ENCODE measurements at regions not wholly inside any gene's neighbourhood (a gene's known extent, or its start where the extent isn't known, plus 50 kb on each side); places are given as distances from the start of the nearest gene placed in this dataset.
"Not testable (repeated sequence)": the region's sequence is repeated elsewhere in the genome, so short reads cannot be mapped to it uniquely, and the experiment has no call there.

DNA sequence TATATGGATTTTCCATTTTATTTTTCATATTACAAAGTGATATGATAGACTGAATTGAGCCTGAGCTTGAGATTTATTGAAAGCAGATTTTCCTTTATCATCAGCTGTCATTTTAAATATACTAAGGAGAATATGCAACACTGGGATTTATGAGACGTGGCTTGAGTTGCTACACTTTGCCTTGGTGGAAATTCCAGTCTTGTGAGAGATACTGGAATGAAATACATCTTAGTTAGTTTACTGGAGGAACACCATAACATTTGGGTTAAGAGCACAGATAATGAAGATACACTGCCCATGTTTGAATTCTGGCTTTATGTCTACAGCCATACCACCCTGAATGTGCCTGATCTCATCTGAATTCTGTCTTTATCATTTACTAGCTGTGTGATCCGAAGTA is 86.5 kb upstream of the IFNGR1 start:
- DNase-seq = no peak

GRCh38 chr6:137304020-137304780 is 85.0 kb upstream of the IFNGR1 start:
- DNase-seq = no peak

DNA sequence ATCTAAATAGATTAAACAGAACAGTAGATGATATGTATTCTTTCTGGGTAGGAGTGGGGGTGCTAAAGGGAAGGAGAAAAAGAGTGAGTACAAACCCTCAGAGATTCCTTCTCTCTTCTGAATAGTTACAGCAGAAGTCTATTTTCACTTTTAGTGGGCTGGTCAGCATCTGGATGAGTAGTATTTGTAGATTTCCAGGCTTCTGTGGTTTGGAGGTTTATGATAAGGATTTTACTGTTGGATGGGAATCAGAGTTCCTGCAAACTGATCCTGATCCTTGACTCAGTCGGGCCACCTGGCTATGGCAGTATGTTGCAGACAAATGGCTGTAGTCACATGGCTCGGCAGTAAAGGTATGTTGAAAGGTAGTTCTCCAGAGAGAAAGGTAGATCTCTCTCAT is 84.3 kb upstream of the IFNGR1 start:
- DNase-seq = no peak

GRCh38 chr6:137299681-137300080 is 80.5 kb upstream of the IFNGR1 start:
- no peak for DNase-seq

GRCh38 chr6:137297887-137298286 is 78.7 kb upstream of the IFNGR1 start:
- DNase-seq = no peak

DNA sequence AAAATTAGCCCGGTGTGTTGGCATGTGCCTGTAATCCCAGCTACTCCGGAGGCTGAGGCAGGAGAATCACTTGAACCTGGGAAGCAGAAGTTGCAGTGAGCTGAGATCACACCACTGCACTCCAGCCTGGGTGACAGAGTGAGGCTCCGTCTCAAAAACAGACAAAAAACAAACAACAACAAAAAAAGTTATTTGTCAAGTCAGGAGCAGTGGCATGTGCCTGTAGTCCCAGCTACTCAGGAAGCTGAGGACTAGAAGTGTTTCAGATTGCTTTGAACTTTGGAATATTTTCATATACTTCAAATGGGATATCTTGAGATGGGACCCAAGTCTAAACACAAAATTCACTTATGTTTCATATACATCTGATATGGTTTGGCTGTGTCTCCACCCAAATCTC is 73.1 kb upstream of the IFNGR1 start:
- not testable (repeated sequence) for DNase-seq

- no peak for DNase-seq
Measured at GRCh38 chr6:137291441-137291840, 72.3 kb upstream of the IFNGR1 start.

DNA sequence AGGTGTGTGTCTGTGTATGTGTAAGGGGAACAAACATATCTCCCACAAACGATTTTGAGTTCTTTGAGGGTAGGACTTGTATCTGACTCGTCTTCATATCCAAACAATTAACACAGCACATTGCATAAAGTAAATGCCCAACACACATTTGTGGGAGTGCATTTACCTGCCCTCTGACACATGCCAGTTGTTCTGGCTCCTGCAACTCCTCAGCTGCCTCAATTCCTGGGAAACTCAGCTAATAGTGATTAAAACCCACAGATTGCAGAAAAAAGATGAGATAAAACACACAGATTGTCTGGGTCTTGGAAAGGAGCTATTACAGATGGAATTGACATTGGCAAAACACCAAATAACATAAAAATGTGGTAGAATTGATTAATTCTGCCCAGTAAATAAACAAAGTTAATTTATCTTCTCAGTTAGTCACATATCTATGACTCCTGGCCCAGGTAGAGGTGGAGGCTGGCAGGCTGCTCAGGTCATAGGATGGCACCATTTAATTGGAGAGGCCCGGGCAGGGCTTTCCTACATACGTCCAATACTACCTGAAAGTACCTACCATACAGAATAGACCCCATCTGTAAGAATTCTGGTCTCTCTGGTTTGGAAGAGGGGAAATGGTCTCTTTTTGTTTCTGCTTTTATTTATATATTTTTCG is 71.5 kb upstream of the IFNGR1 start:
- no peak for DNase-seq

DNA sequence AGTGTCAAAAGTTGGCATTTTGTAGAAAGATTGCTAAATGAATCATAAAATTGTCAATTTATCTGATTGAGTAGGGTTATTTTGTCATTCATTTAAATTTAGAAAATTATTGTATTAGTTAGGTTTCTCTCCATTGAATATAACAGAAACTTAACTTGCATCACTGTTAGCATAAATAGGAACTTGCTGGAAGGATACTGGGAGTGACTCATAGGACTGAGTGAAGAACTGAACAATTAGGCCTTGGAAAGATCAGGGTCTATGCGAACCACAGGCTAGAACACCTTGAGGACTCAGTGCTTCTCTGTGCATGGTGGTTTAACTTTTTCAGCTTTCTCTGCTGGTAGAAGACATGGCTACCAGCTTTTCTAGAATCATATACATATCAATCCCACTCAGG is 67.7 kb upstream of the IFNGR1 start:
- no peak for DNase-seq

- no peak for DNase-seq
Measured at GRCh38 chr6:137286368-137286767, 67.2 kb upstream of the IFNGR1 start.

- DNase-seq = no peak
Measured at GRCh38 chr6:137284811-137285110, 65.6 kb upstream of the IFNGR1 start.

GRCh38 chr6:137283940-137284810 is 65.0 kb upstream of the IFNGR1 start:
- DNase-seq = no peak

- no peak for DNase-seq
Measured at GRCh38 chr6:137283080-137283479, 63.9 kb upstream of the IFNGR1 start.

DNA sequence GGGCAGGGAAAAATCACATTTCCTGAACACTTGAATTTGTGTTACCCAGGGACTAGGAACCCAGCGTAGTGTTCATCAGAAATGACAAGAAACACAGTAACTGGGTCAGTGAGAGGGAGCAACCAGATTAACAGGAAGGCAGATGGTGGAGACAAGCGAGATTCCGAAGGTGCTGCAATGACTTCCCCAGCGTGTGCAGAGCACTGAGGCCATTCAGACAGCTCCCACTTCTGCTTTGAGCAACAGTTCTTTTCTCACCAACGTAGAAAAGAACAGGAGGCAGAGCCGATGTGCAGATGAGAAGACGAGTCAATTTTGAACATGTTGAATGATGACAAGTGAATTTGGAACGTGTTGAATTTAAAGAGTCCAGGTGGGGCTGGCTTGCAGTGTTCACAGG is 63.1 kb upstream of the IFNGR1 start:
- no peak for DNase-seq

GRCh38 chr6:137279279-137279678 is 60.1 kb upstream of the IFNGR1 start:
- not testable (repeated sequence) for DNase-seq

DNA sequence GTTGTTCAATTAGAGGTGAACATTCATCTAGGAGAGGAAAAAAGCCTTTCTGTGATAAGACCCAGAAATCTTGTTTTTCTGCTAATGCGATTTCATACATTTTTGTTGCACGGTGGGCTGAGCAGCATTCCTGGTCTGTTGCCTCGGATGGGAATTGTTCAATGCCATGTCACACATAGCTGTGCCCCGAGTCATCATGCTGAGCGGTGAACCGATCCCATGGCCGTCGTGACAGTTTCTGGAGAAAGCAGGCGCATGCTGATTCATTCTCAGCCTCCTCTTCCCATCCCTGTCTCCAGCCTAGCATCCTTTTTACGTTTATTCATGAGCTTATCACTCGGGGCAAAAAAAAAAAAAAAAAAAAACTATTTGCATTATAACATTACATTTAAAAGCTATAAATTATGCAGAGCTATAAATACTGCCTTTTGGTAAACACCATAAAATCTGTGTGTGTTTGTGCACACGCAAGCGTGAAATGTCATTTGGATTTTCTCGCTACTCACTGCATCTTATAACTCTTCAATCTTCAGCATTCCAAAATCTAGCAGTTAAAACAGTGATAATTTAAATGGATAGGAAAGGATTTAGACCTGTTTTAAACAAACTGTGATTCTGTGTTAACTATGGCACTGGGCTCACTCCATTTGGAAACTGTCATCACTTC is 58.9 kb upstream of the IFNGR1 start:
- DNase-seq = no peak

DNA sequence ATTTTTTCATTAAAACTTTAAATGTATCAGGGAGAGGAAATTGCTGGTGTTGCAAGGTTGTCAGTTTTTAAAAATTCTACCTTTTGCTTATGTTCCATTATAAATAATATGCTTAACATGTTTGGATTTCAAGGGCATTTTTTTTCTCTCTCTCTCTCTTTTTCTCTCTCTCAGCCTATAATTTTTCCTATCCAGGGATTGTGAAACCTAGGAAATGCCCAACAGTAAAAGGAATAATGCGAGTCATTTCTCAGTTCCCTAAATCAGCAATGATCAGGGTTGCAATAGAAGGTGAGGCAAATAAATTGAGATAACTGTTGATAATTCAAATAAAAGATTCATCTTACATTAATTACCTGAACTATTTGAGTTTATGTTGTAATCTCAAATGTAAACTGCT is 53.2 kb upstream of the IFNGR1 start:
- DNase-seq = no peak

DNA sequence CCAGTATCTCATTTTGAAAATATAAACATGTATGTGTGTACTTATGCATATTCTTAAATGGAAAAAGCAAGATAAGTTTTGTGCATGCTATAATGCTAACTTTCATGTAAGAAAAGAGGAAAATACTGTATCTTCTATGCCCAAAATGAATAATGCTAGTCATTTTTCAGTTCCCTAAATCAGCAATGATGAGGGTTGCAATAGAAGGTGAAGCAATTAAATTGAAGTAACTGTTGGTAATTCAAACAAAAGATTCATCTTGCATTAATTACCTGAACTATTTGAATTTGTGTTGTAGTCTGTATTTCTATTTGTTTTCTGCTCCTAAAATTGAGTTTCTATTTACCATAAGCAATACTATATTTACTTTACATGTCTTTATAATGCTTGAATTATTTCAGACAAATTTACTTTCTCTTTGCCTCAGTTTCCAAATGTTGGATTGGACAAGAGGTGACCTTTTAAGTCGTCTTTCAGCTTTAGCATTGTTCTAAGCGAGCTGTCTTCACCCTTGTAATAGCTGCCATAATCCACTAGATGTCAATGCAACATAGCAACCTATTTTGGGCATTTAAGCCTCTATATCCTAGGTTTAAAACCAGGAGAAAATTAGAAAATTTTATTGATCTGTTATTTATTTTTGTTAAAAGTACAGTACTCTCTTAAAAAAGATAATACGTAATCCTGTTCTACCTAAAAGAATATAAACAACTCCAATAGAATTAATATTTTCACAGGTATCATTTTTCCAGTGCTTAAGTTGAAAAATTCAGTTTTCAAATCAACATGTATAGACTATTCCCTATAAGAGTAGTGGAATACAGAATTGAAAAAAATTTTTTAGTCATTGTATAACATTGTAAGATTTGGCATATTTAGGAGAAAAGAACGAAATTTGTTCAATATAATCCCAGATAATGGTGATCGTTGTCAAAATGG is 52.3 kb upstream of the IFNGR1 start:
- DNase-seq = no peak

DNA sequence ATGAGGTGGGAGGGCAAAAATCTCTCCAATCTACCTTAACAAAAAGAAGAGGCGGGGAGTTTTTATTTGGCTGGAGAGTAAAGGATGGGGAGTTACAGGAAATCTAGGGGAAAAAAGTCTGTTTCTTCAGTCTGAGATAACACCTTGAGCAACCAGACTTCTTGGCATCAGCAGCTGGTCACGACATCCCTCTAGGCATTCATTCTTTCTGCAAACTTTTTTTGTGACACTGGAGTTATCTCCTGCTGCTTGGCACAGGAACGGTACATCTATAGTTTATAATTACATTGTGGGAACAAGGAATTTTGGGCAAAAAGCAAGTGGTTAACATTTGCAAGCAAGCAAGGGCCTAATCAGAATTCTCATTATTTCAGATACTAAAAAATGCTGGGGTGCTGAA is 50.6 kb upstream of the IFNGR1 start:
- no peak for DNase-seq

GRCh38 chr6:137269347-137269746 is 50.2 kb upstream of the IFNGR1 start:
- no peak for DNase-seq
